ENCODE measurements at regions not wholly inside any gene's neighbourhood (a gene's known extent, or its start where the extent isn't known, plus 50 kb on each side); places are given as distances from the start of the nearest gene placed in this dataset.

DNA sequence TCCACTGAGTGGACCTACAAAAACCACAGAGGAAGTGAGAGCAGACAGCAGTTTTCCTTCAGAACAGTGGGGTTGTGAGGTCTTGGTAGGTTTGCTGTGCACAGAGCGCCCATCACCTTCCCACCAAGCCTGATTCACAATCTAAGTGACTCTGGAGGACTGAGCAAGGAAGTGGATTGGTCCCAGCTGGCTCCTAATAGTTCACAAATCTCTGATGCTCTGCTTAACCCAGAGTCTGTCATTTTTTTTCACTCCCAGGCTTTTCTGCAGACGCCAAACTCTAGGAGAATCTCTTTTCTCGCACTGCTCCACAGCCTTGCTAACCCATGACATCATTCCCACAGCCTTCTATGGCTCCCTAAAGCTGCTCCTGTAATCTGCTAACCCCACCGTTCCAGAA lies 280.4 kb downstream of the C1D start:
- no peak for ATAC-seq
- DNase-seq = no peak
- TF ChIP-seq, protein P1, sequence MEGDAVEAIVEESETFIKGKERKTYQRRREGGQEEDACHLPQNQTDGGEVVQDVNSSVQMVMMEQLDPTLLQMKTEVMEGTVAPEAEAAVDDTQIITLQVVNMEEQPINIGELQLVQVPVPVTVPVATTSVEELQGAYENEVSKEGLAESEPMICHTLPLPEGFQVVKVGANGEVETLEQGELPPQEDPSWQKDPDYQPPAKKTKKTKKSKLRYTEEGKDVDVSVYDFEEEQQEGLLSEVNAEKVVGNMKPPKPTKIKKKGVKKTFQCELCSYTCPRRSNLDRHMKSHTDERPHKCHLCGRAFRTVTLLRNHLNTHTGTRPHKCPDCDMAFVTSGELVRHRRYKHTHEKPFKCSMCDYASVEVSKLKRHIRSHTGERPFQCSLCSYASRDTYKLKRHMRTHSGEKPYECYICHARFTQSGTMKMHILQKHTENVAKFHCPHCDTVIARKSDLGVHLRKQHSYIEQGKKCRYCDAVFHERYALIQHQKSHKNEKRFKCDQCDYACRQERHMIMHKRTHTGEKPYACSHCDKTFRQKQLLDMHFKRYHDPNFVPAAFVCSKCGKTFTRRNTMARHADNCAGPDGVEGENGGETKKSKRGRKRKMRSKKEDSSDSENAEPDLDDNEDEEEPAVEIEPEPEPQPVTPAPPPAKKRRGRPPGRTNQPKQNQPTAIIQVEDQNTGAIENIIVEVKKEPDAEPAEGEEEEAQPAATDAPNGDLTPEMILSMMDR (IDR thresholded peaks at IDR 0.05) = no peak
- ChIA-PET POLR2A (no interaction called here), CTCF (no interaction called here)
- peaks cover under 1% of the 10 kb centered on the region for H3K27me3 Mint-ChIP-seq
- no peak overlapping the region for H3K27ac Mint-ChIP-seq
- intact Hi-C loops (cut with micrococcal nuclease) = no loop called here
- no peak overlapping the region for H3K4me3 Mint-ChIP-seq
- H3K36me3 Mint-ChIP-seq (ENCODE audit: low read depth) = no peaks in the 10 kb centered on the region
- no peaks in the 10 kb centered on the region for H3K4me1 Mint-ChIP-seq (ENCODE audit: low read depth)
- H3K9me3 Mint-ChIP-seq = no peaks in the 10 kb centered on the region

DNA sequence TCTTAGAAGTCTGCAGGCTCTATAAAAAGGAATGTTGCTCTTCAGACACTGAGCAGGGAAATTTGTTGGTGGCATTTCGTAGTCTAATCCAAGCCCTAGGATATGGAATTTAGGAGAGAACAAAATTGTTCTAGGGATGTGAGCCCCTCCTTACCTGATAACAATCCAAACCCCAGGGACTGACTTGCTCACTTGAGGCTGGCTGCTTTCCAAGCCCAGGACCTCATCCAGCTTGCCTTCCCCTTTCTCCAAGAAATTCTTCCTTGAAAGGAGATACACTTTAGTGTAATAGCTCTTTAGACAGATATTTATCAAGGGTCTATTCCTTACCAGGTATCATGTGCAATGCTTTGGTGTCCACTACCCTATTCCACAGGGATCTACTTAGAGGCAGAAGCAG lies 279.8 kb downstream of the C1D start:
- ATAC-seq (no peak), DNase-seq (no peak)
- H3K27ac Mint-ChIP-seq = no peak overlapping the region
- H3K36me3 Mint-ChIP-seq (ENCODE audit: low read depth) = no peaks in the 10 kb centered on the region
- peaks cover 1% of the 10 kb centered on the region for H3K27me3 Mint-ChIP-seq
- TF ChIP-seq, protein P1 (IDR thresholded peaks at IDR 0.05) = no peak
- no peaks in the 10 kb centered on the region for H3K4me1 Mint-ChIP-seq (ENCODE audit: low read depth)
- ChIA-PET CTCF (no interaction called here), POLR2A (no interaction called here)
- H3K4me3 Mint-ChIP-seq = no peak overlapping the region
- intact Hi-C loops (cut with micrococcal nuclease) = no loop called here
- H3K9me3 Mint-ChIP-seq = no peaks in the 10 kb centered on the region

DNA sequence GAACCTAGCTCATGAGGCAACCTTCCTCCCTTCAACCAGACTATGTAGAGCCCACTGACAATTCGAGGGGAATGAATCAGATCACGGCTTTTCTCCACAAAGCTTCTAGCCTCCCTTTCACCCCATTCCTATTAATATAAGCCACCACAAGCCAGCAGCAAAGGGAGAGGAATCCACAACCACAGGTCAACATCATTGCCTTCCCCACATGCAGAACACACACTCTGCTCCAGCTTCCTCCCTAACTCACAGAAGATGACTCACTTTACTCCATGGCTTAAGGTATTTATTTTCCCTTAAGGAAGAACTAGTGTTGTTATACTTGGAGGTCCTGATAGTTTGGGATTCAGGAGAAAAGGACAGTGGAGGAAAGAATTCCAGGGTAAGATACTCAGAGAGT lies 272.2 kb downstream of the C1D start:
- no peaks in the 10 kb centered on the region for H3K36me3 Mint-ChIP-seq (ENCODE audit: low read depth)
- TF ChIP-seq, protein P1 (IDR thresholded peaks at IDR 0.05) = no peak
- ATAC-seq (no peak), DNase-seq (no peak)
- no peak overlapping the region for H3K27ac Mint-ChIP-seq
- no peak overlapping the region for H3K4me3 Mint-ChIP-seq
- CTCF ChIA-PET = no interaction called here
- H3K4me1 Mint-ChIP-seq (ENCODE audit: low read depth) = no peaks in the 10 kb centered on the region
- intact Hi-C loops (cut with micrococcal nuclease) = no loop called here
- POLR2A ChIA-PET = no interaction called here
- peaks cover 1% of the 10 kb centered on the region for H3K27me3 Mint-ChIP-seq
- H3K9me3 Mint-ChIP-seq = no peaks in the 10 kb centered on the region

DNA sequence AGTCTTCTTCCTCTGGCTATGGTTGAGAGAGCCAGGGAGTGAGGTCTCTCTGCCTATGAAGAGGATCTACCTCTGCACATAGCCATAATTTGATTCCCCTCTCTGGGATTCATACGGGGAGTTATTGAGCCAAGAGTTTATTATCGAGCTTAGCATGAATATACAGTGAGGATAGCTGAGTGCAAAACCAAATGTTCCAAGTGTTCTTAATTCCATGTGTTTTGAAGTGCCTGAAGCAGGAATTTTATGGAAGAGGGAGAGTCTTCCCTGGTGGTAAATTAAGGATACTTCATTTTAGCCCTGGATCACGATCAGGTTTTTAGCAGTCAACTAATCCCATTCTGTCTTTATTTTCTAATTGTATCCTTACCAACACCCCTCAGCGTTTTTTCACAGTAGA lies 270.6 kb downstream of the C1D start:
- Mint-ChIP-seq H3K36me3 (ENCODE audit: low read depth) (no peaks in the 10 kb centered on the region), H3K27me3 (peaks cover 1% of the 10 kb centered on the region), H3K4me3 (no peak overlapping the region), H3K4me1 (ENCODE audit: low read depth) (no peaks in the 10 kb centered on the region), H3K9me3 (no peaks in the 10 kb centered on the region), H3K27ac (no peak overlapping the region)
- intact Hi-C loops (cut with micrococcal nuclease) = no loop called here
- POLR2A ChIA-PET = no interaction called here
- ATAC-seq (no peak), DNase-seq (no peak)
- CTCF ChIA-PET = no interaction called here
- TF ChIP-seq, protein P1 (IDR thresholded peaks at IDR 0.05) = no peak

DNA sequence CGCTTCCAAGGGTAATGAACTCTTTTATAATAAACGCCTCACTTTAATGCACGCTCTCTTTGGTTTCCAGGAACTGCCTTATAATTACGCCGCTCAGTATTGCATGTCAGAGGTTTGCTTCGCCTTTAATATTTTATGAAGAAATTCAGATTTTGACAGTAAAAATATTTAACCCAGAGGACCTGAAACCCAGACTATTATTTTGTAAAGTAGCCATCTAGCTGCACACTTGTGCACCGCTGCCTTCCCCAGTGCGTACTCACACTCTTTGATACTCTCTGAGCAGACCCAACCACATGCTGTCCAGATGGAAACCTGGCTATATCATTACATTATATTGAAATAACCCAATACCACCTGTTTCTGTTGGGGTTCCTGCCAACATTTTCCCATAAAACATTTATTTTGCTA lies 270.1 kb downstream of the C1D start:
- TF ChIP-seq, protein P1 (IDR thresholded peaks at IDR 0.05) = no peak
- DNase-seq (no peak), ATAC-seq (no peak)
- Mint-ChIP-seq H3K27me3 (no peaks in the 10 kb centered on the region), H3K27ac (no peak overlapping the region), H3K4me1 (ENCODE audit: low read depth) (no peaks in the 10 kb centered on the region), H3K9me3 (no peaks in the 10 kb centered on the region), H3K4me3 (no peak overlapping the region), H3K36me3 (ENCODE audit: low read depth) (no peaks in the 10 kb centered on the region)
- POLR2A ChIA-PET = no interaction called here
- intact Hi-C loops (cut with micrococcal nuclease) = no loop called here
- CTCF ChIA-PET = no interaction called here
